ENCODE measurements at regions not wholly inside any gene's neighbourhood (a gene's known extent, or its start where the extent isn't known, plus 50 kb on each side); places are given as distances from the start of the nearest gene placed in this dataset.

DNA sequence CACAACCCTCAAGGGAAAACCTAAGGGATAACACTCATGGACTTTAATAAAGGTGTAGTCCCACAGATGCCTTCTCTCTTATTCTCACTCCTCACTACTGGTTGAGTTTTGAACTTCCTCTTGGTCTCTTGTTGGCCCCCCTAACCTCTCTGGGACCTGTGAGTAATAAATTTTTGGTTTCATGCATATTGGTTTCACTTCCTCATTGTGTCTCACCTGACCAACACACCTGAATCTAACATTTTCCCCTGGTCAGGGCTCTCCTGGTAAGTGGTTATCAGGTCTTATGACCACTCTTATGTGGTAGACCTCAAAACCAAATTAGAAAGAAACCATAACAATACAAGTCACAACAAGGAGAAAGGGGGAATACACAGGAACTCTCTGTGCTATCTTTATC lies 60.5 kb upstream of the PRMT6 start:
- TF ChIP-seq POLR2AphosphoS5 (IDR thresholded peaks at IDR 0.05; ENCODE audit: low read depth, low read length): no peak
- TF ChIP-seq TAF1 (IDR thresholded peaks at IDR 0.05; ENCODE audit: low read depth, low read length): no peak
- no peak for TF ChIP-seq POLR2A (IDR thresholded peaks at IDR 0.05; ENCODE audit: low read depth, low read length)
- peak; percentile 100 for TF ChIP-seq SPI1 (IDR thresholded peaks at IDR 0.05; ENCODE audit: low read depth, low read length)
- peak; percentile 98 for TF ChIP-seq POU2F2 (IDR thresholded peaks at IDR 0.05; ENCODE audit: low read depth, low read length)
- TF ChIP-seq PAX5 (IDR thresholded peaks at IDR 0.05; ENCODE audit: insufficient read depth, low read length, severe bottlenecking): no peak
